ENCODE measurements at regions not wholly inside any gene's neighbourhood (a gene's known extent, or its start where the extent isn't known, plus 50 kb on each side); places are given as distances from the start of the nearest gene placed in this dataset.

DNA sequence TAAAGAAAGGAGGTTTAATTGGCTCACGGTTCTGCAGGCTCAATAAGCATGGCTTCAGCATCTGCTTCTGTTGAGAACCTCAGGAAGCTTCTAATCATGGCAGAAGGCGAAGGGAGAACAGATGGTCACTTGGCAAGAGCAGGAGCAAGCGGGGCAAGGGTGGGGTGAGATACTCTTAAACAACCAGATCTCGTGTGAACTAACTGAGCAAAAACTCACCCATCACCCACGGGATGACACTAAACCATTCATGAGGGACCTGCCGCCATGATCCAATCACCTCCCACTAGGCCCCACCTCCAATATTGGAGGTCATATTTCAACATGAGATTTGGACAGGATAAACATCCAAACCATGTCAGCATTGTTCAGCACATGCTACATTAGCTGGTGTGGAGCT is 89.1 kb upstream of the HAND1 start (continued):
- TF ChIP-seq, protein P1, sequence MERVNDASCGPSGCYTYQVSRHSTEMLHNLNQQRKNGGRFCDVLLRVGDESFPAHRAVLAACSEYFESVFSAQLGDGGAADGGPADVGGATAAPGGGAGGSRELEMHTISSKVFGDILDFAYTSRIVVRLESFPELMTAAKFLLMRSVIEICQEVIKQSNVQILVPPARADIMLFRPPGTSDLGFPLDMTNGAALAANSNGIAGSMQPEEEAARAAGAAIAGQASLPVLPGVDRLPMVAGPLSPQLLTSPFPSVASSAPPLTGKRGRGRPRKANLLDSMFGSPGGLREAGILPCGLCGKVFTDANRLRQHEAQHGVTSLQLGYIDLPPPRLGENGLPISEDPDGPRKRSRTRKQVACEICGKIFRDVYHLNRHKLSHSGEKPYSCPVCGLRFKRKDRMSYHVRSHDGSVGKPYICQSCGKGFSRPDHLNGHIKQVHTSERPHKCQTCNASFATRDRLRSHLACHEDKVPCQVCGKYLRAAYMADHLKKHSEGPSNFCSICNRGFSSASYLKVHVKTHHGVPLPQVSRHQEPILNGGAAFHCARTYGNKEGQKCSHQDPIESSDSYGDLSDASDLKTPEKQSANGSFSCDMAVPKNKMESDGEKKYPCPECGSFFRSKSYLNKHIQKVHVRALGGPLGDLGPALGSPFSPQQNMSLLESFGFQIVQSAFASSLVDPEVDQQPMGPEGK (CRISPR knock-in tag; IDR thresholded peaks at IDR 0.05; ENCODE audit: borderline replicate concordance), result no peak
- TF ChIP-seq, protein P2, sequence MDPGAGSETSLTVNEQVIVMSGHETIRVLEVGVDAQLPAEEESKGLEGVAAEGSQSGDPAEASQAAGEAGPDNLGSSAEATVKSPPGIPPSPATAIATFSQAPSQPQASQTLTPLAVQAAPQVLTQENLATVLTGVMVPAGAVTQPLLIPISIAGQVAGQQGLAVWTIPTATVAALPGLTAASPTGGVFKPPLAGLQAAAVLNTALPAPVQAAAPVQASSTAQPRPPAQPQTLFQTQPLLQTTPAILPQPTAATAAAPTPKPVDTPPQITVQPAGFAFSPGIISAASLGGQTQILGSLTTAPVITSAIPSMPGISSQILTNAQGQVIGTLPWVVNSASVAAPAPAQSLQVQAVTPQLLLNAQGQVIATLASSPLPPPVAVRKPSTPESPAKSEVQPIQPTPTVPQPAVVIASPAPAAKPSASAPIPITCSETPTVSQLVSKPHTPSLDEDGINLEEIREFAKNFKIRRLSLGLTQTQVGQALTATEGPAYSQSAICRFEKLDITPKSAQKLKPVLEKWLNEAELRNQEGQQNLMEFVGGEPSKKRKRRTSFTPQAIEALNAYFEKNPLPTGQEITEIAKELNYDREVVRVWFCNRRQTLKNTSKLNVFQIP (CRISPR knock-in tag; IDR thresholded peaks at IDR 0.05; ENCODE audit: borderline replicate concordance, low read depth), result no peak
- TF ChIP-seq ZC3H10 (CRISPR knock-in tag; IDR thresholded peaks at IDR 0.05) (no peak), ZNF8 (CRISPR knock-in tag; IDR thresholded peaks at IDR 0.05) (no peak), GLIS3 (CRISPR knock-in tag; IDR thresholded peaks at IDR 0.05) (no peak), ZFP30 (CRISPR knock-in tag; IDR thresholded peaks at IDR 0.05) (no peak), PPARA (CRISPR knock-in tag; IDR thresholded peaks at IDR 0.05; ENCODE audit: borderline replicate concordance) (no peak), ESRRG (CRISPR knock-in tag; IDR thresholded peaks at IDR 0.05) (no peak), OSR1 (CRISPR knock-in tag; IDR thresholded peaks at IDR 0.05) (no peak)

DNA sequence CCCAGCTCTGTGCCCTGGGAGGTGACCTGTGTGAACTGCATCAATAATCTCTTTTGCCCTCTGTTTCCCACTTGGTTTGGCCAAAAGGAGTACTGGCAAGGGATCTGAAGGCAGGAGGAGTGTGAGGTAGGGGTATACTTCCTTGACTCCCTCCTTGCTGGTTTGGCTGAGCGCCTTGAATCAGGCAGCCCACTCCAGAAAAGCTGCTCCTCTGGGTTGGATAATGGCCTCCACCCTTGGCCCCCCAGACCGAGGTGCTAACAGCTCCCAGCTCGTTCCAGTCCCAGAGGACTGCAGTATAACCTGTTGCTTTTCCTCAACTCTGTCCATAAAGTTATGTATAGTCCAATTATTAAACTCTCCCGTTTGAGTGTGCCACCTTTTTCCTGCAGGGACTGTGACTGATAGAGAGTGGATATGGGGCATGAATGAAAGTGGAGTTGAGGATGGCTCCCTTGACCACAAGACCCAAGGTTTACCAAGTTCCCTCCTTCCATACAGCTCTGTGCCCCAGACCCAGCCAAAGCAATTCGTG is 88.2 kb upstream of the HAND1 start:
- TF ChIP-seq ZFP3 (CRISPR knock-in tag; IDR thresholded peaks at IDR 0.05) (no peak), ZNF8 (CRISPR knock-in tag; IDR thresholded peaks at IDR 0.05) (no peak)
- no peak for ATAC-seq

DNA sequence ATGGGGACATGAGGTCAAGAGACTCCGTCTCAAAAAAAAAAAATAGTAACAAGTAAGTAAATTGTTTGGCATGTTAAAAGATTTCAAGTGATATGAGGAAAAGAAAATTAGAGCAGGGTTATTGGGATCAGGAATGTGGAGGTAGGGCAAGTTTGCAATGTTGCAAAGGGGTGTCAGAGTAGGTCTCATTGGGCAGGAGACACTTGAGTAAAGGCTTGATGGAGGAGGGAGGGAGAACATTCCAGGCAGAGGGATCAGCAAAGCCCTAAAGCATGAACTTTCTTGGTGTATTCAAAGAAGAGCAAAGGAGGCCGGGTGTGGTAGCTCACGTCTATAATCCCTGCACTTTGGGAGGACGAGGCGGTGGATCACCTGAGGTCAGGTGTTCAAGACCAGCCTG is 87.1 kb upstream of the HAND1 start:
- TF ChIP-seq ZFP30 (CRISPR knock-in tag; IDR thresholded peaks at IDR 0.05) (no peak), GLIS3 (CRISPR knock-in tag; IDR thresholded peaks at IDR 0.05) (no peak), SNAI2 (CRISPR knock-in tag; IDR thresholded peaks at IDR 0.05) (no peak), TCF4 (CRISPR knock-in tag; IDR thresholded peaks at IDR 0.05; ENCODE audit: borderline replicate concordance) (no peak)
- TF ChIP-seq, protein P1 (CRISPR knock-in tag; IDR thresholded peaks at IDR 0.05; ENCODE audit: borderline replicate concordance), result no peak
- TF ChIP-seq, protein P3, sequence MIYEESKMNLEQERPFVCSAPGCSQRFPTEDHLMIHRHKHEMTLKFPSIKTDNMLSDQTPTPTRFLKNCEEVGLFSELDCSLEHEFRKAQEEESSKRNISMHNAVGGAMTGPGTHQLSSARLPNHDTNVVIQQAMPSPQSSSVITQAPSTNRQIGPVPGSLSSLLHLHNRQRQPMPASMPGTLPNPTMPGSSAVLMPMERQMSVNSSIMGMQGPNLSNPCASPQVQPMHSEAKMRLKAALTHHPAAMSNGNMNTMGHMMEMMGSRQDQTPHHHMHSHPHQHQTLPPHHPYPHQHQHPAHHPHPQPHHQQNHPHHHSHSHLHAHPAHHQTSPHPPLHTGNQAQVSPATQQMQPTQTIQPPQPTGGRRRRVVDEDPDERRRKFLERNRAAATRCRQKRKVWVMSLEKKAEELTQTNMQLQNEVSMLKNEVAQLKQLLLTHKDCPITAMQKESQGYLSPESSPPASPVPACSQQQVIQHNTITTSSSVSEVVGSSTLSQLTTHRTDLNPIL (CRISPR knock-in tag; IDR thresholded peaks at IDR 0.05; ENCODE audit: low read depth), result no peak
- TF ChIP-seq, protein P2 (CRISPR knock-in tag; IDR thresholded peaks at IDR 0.05; ENCODE audit: borderline replicate concordance, low read depth), result no peak
- no peak for ATAC-seq

DNA sequence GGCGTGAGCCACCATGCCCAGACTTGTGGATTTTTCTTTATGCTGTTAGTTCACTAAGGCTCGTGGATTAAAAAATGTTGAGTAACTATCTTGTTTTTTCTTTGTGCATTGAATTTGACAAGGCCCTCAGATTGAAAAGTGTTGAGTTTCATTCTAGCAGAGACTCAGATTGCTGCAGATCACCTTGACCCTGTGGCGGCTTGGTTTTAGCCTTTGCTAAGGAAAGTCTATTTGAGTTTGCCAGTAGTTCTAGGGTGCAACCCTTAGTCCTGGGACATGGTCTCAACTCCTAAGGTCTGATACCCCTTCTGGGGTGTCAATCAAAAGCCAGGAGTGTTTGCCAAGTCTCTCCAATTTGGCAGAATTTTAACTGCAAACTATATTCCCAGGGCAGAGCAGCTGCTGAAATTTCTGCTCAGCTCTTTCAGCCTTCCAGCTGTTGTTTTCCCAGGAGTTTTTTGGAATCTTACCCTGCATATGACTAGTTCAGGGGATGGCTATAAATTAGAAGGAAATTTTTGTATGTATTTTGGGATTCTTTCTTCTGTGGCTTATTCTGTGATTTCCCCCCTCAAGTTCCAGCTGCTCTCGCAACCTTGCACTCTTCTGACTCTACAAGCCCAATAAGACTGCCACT is 84.3 kb upstream of the HAND1 start:
- no peak for ATAC-seq
- no peak for TF ChIP-seq TCF4 (CRISPR knock-in tag; IDR thresholded peaks at IDR 0.05; ENCODE audit: borderline replicate concordance)
- no peak for TF ChIP-seq ZFP30 (CRISPR knock-in tag; IDR thresholded peaks at IDR 0.05)
- no peak for TF ChIP-seq OSR1 (CRISPR knock-in tag; IDR thresholded peaks at IDR 0.05)
- TF ChIP-seq, protein P2 (CRISPR knock-in tag; IDR thresholded peaks at IDR 0.05; ENCODE audit: borderline replicate concordance, low read depth), result no peak
